RPMI8226 (cell line): ENCODE measurements at regions not wholly inside any gene's neighbourhood (a gene's known extent, or its start where the extent isn't known, plus 50 kb on each side); places are given as distances from the start of the nearest gene placed in this dataset.

ENCODE experiments used
- DNase-seq: peaks from one replicate; pipeline ENCODE4 v3.0.0-alpha.2; 2015

DNA sequence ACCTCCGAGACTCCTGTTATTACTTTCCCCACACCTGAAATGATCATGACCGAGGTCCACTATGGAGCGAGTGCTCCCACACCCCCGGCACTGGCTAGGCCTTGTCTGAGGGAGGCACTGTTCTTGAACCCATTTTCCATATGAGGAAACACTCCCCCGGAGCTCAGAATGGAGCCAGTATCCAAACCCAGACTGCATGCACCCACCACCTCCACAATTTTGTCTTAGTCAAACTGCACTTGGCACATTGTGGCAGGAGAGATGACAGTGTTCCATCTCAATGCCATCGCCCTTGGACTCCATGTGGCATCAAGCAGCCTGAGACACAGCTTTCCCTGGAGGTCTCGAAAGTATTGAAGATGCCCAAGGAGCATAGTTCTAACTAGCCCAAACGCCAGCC, 154.1 kb downstream of the NUP210 start:
- DNase-seq, result no peak

DNA sequence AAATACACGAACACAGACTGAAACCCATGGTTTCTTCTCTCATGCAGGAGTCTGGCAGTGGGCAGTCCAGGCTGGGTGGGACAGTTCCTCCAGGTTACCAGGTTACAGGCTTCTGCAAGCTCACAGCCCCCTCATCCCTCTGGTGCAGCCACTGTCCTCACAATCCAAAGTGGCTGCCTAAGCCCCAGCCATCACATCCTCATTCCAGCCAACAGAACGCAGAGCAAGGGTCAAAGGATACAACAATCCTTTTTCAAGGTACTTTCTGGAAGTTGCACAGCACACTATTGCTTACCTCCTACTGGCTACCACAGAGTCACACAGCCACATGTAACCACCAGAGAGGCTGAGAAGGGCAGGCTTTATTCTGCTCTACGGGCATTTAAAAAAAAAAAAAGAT, 154.6 kb downstream of the NUP210 start:
- no peak for DNase-seq

DNA sequence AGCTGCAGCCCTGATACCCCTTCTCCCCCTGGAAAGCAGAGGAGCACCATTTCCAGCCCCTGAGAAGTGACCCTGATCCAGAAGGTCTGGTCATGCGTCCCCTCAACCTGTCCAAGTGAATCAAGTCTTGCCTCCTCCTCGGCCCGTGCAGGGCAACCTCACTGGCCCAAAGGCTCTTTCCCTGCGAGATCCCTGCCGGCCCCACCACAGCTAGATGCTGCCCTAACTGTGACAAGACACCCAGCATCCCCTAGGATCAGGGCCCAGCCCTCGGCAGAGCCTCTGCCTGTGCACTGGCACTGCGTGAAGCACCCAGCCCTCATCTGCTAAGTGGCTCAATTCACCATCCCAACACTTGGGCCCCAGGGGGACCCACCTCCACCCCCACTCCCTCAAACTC, 155.1 kb downstream of the NUP210 start:
- no peak for DNase-seq

DNA sequence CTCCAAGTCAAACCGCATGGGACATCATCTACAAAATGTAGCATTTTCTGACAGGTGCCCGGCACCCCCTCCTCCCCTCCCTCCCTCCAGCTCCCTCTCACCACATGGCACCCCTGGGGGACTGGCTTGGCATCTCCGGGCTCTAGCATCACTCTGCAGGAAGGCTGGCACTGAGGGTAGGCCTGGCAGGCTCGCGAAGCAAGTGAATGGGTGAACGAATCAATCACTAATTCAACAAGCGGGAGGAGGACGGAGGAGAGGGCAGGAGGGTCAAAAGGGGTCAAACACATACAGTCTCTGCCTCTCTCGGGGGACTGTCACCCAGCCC, 155.7 kb downstream of the NUP210 start:
- DNase-seq, result no peak

DNA sequence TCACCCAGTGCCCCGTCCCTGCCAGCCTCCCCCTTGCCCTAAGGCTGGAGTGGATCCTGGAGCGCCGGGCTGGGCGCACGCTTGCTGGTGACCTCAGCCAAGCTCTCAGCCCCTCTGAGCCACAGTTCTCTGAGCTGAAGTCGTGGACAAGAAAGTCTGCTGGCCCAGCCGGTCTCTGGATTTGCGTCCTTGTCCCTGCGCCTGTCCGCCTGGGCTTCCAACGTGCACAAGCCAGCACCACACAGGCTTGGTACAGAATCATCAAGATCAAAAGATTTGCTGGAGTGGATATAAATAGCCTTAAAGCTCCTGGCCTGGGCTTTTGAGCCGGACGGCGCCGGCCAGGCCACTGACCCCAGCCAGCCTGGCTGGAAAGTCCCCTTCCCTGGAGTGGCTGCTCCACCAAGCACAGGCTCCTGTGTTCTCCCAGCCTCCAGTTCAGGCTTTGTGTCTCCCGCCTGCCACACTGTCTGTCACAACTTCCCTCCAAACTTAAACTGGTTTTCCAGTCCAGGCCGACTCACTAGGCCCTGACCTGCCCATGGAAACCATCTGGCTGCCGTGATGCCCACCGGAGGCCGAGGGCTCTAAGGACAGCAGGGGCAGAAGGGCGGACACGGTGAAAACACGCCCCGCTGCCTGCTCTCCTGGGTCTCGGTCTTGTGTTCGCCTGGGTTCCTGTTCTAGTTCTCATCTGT, 156.2 kb downstream of the NUP210 start:
- no peak for DNase-seq

DNA sequence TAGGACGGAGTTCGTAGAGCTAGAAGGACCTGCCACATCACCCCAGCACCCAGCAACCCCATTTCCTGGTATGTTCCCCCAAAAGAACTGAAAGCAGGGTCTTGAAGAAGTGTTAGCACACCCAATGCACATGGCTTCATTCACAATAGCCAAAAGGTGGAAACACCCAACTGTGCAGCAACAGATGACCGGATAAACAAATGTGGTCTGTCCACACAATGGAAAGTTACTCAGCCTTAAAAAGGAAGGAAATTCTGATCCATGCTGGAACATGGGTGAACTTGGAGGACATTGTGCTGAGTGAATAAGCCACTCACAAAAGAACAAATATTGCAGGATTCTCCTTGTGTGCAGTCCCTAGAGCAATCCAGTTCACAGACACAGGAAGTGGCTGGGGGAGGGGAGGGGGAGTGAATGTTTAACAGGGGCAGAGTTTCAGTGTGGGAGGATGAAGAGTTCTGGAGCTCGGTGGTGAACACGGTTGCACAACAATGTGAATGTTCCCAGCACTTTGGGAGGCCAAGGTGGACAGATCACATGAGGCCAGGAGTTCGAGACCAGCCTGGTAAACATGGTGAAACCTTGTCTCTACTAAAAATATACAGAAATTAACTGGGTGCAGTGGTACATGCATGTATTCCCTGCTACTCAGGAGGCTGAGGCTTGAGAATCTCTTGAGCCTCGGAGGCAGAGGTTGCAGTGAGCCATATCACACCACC, 157.5 kb downstream of the NUP210 start:
- DNase-seq, result no peak

DNA sequence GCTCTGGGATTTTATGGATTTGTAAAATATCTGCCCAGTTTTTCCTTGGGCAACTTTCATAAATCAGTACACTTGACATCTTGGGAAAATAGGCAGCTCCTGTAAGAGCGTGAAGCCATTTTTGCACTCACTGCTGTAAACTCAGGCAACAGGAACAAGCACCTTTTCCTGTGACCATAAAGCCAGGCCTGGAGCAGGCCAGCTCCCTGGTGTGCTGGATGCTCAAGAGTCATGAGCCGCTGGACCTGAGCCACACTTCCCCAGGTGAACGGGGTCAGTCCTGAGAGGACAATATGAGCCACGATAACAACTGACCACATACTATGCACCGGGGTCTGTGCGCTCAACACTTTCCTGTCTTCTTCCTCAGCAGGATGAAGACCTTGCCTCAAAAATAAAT, 158.2 kb downstream of the NUP210 start:
- DNase-seq, result no peak

DNA sequence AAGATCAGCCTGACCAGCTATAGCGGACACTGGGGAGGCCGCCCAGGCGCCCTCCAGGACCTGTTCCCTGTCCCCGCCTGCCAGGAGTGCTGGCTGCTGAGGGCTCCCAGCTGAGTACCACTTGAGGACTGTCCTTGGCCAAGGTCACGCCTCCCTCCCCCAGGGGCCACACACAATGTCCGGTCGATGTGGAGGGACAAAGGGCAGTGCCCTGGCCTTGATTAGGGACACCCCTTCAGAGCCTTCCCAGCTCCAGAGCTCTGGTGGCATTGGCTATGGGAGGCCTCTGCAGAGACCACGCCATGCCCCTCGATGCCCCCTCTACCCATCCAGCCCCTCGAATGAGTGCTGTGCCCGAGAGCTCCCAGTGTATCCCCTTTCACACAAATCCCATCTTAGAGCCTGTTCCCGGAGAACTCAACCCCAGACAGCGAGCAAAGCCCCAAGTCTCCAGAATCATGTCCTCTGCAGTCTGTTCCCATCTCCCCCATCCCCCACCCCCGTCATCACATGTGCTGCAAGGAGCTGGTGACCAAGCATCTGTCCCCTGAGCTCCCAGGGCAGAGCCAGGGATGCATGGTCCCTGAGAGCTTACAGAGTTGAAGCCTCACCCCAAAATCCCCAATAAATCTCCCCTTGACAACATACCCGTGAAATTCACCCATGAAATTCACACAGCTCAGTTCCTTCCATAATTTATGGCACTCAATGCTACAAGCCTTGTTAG, 158.9 kb downstream of the NUP210 start:
- no peak for DNase-seq

DNA sequence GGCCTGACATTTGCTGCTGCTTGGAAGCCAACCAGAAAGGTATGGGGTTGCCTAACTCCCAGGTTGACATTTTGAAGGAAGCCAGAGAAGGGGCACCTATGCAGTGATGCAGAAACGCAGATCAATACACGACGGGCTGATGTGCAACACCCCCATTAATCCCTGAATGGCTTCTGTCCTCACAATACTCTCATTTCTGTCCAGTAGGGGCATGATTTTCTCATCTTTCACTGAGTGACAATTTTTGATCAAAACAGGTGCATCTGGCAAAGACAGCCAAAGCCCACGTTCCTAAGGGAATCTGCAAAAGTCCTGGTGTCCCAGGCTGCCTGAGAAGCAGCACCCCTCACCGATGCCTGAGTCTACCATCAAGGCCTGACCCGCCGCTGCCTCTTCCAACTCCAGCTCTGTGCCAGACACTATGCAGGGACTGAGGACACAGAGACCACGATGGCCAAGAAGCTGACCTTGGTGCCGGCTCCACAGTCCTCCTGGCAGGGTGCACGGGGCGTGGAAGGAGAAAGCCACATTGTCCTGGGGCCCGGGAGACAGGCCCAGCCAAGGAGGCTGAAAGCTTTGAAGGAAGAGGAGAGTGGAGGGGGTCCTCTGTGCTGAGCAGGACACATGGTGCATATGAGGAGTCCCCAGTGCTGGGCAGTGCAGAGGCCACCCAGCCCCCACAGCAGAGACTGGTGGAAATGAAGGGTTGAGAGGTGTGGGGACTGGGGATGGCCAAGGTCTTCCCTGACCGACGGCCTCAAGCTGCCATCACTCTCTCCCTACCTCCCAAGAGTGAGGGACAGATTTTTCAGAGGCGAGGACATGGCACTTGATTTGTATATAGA, 159.6 kb downstream of the NUP210 start:
- DNase-seq, result peak; percentile 13

DNA sequence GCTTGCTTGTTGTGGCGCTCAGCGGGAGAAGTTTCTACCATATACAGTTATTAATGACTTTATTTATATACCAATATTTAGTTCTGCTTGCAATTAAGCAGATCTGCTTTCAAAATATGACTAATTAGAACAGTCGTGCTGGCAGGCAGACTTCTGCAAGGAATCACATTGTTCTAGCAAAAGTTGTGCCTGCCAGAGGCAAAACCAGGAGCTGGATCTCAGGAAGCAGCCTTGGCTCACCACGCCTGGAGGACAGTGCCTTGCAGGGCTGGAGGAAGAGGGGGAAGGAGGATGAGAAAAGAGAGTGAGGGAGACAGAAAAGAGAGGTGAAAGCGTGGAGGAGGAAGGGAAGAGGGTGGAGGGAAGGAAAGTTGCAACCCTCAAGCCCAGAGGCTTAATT, 160.3 kb downstream of the NUP210 start:
- no peak for DNase-seq

DNA sequence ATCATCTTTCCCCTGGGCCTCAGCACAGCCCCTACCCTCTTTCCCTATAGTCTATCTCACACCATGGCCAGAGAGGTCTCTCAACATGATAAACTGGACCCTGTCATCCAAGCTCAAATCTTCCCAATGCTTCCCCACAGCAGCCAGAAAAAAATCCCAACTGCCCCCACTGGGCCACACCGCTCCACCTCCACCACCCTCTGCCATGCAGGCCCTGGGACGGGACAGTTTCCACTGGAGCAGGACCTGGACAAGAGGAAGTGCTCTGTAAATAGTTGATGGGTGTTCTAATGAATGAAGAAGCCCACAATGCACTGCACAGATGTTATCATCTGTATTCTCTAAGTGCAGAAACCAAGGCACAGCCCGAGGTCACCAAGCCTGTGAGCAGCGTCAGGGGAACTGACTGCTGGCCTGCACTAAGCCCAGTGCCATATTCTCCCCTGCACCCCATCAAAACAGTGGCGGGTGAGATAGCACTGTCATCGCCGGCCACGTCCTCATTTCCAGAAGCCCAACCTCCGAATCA, 161.1 kb downstream of the NUP210 start:
- DNase-seq, result no peak

DNA sequence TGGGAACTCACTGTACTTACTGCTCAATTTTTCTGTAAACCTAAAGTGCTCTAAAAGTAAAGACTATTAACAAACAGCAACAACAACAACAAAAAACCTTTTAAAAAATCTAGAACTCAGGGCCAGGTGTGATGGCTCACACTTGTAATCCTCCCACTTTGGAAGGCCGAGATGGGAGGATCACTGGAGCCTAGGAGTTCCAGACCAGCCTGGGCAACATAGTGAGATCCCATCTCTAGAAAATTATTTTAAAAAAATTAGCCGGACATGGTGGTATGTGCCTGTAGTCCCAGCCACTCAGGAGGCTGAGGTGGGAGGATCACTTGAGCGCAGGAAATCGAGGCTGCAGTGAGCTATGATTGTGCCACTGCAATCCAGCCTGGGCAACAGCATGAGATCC, 161.8 kb downstream of the NUP210 start:
- no peak for DNase-seq

DNA sequence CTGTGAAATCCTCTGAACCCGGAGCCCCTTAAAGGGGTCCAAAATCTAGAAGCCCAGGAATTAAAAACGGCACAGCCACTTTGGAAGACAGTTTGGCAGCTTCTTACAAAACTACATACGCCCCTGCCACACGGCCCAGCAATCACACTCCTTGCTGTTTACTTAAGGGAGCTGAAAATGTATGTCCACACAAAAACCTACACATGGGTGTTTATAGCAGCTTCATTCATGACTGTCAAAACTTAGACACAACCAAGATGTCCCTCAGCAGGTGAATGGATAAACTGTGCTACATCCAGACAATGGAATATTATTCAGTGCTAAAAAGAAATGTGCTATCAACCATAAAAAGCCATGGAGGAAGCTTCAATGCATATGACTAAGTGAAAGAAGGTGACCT, 162.5 kb downstream of the NUP210 start:
- no peak for DNase-seq

DNA sequence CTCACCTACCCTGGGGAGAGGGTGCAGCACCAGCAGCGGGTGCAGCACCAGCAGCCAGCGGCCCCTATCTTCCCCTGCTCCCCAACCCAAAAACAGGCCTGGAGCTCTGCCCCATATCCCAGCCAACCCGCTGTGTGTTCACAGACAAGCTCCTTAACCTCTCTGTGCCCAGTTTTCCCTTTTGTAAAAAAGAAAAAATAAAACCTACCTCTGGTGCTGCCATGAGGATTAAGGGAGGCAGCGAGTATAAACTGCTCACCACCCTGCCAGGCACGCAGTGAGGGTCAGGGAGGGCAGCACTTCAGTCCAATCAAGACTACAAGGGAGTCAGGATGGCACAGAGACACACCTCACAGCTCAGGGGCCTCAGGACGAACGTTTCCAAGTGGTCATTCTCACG, 163.3 kb downstream of the NUP210 start:
- no peak for DNase-seq

DNA sequence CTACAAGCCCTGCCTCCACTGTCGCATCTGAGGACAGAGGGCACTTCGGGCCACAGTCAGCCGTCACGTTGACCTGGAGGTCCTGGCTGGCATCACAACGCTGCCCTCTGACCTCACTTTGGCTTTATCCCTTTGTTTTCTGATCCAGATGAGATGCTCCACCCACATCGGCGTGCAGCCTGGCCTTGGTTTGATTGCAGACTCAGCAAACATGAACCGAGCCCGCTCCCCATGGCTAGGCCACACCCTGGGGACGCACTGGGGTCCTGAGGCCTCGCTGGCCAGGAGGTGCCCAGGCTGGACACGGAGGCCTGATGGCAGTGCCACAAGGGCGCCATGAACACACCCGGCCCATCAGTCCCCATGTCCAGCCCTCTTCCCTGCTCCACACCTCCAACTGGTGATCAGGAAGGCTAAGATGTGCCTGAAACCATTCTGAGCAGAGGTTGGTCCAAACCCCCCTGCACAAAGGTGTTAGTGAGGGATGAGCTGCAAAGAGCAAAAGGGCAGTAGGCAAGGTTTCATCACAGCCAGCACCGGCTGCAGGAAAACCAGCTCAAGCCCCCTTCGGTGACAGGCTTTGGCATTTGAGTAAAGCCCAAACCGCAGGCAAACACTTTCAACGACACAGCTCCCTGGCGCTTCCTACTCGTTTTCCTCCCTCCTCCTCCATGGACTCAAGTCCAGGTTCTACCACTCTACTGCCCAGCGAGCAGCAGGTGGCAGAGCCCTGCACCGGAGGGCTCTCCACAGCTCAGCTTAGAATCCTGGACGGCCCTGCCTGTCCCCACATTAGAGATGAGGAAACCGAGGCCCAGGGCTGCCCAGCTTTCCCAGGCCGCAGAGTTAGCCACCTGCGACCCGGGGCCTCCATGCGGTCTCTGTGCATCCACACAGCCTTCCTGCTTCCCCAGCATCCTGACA, 165.8 kb downstream of the NUP210 start:
- DNase-seq, result no peak

DNA sequence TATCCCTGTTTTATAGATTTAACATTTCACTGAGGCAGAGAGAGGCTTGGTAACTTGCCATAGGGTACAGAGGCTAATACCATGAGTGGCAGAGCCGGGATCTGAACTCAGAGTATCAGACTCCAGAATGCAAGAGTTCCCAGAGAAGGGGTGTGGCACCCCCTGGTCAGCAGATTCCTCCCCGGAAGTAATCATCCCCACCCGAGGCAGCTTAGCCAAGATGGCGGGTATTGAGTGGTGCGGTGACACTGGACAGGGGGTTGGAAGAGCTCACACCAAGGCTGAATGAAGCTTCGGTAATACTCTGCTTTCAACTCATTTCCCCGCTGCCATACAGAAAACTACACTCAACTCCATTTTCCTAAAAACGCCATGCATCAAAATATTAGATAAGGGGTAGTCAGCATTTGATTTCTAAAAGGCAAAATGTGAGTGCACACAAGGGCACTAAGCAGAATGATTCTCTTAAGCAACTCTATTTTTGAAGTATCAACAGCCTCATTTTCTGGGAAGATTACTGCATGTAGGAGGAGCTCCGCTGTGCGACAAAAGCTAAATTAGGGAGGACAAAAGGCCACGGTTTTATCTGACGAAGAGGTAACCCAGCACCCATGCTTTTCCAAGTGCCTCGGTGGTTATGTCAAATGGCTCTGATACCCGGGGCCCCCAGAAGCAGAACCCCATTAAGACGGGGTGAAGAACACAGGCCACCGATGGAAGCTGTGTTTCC, 166.7 kb downstream of the NUP210 start:
- DNase-seq, result no peak

DNA sequence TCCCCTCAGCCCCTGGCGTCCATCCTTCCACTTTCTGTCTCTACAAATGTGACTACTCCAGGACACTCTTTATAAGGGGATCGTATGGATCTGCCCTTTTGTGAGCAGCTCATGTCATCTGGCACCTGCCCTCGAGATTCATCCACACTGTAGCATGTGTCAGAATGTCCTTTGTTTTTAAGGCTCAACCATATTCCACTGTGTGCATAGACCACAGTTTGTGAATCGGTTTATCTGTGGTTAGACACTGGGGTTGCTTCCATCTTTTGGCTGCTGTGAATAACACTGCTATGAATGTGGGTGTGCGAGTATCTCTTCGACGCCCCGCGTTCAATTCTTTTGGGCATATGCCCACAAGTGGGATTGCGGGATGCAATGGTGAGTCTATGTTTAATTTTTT, 167.9 kb downstream of the NUP210 start:
- DNase-seq, result no peak

DNA sequence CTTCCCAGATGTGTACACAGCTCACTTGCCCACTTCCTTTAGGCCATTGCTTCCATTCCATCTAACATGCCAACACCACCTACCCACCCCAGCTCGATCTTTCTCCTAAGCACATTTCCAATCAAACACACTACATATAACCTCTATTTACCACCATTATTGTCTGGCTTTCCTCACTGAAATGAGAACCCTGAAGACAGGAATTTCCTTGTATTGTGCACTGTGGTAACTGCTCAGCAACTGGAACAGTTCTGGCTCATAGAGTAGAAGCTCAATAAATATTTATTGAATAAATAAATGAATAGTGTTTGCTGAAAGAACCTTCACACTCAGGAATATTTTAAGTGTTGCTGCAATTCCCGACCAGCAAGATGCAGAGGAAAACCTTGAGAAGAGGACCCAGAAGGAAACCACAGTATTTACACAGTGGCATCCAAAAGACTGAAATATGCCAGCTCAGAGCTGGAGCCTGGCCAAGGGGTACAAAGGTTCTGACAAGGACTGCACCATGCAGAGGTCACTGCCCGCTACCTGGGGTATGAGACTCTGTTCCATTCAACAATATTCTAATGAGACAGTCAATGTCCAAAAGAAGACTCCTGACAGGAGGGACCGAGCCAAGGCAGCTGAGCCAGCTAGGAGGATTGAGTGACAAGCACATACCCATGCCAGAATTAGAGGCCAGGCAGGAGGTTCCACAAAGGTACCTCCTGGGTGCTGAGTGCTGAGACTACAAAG, 168.8 kb downstream of the NUP210 start:
- peak; percentile 21 for DNase-seq

DNA sequence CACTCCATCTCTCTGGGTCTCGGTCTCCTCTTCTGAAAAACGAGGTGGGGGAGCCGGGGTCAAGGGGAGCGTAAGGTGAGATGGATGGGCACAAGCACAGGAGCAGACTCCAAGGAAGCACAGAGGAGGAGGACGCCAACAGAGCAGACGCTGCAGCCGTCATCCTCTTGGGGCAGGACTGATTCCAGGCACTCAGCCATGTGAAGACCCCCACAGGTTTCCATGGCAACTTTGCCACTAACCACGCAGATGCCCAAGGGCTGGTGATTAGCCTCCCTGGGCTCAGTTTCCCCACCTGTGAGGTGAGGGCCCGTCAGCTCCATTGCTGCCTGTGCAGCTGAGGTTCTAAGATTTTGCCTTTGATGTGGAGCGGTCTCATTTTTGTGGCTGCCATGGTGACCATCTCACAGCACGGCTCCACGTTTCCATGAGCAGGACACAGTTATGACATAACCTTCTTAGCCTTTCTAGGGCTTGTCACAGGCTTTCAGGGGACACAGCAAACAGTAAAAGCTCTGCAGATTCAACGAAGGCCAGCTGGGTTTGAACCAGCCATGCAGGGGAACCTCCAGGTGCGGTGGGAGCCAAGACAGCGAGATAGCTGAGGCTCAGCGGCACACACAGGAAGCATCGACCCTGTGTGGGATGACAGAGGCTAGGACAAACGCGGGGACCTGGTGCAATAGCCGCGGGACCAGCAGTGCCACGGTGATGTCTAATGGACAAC, 170.3 kb downstream of the NUP210 start:
- DNase-seq, result no peak

DNA sequence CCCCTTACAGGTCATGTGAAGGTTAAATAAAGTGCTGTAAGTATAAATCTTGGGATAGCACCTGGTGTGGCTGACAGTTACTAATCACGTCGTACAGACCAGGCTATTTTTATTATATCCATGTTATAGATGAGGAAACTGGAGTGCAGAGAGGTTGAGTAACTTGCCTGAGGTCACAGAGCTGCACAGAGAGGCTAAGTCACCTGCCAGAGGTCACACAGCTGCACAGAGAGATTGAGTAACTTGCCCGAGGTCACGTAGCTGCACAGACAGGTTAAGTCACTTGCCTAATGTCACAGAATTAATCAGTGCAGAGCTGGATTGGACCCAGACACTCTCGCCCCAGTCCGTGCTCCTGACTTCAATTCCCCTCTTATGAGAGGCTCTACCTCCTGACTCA, 171.5 kb downstream of the NUP210 start:
- no peak for DNase-seq
